ENCODE measurements at regions not wholly inside any gene's neighbourhood (a gene's known extent, or its start where the extent isn't known, plus 50 kb on each side); places are given as distances from the start of the nearest gene placed in this dataset.

GRCh38 chr3:28067014-28067413, 174.4 kb upstream of the CMC1 start:
- Histone ChIP-seq H3K9ac (ENCODE audit: insufficient read depth in 1 of 2, low read depth in 2 of 2, low read length in 2 of 2) (no peak overlapping the region), H3K9me3 (replicated peaks; ENCODE audit: control insufficient read depth, insufficient read depth, low read depth, low read length) (no peaks in the 10 kb centered on the region), H4K20me1 (replicated peaks; ENCODE audit: control insufficient read depth, insufficient read depth, low read length) (no peaks in the 10 kb centered on the region), H3K4me2 (ENCODE audit: insufficient read depth, low read length) (no peak overlapping the region), H3K27ac (ENCODE audit: extremely low read depth, low read depth, low read length) (no peak overlapping the region), H3K4me1 (replicated peaks in 1 of 2; ENCODE audit: control insufficient read depth in 2 of 2, insufficient read depth in 2 of 2, low read length in 2 of 2) (no peaks in the 10 kb centered on the region), H3K27me3 (ENCODE audit: control insufficient read depth in 2 of 2, insufficient read depth in 2 of 2, low read length in 2 of 2) (no peaks in the 10 kb centered on the region), H3K9me1 (ENCODE audit: control insufficient read depth, insufficient read depth, low read length) (no peaks in the 10 kb centered on the region), H3K79me2 (ENCODE audit: control insufficient read depth, insufficient read depth, low read length) (no peaks in the 10 kb centered on the region), H2AFZ (ENCODE audit: low read depth, low read length) (no peak overlapping the region), H3K36me3 (ENCODE audit: control insufficient read depth, insufficient read depth, low read length) (no peaks in the 10 kb centered on the region), H3K4me3 (no peak overlapping the region)
- WGBS (ENCODE audit: insufficient coverage, low coverage, missing lambda C conversion rate), result 4% methylated on average over 2 of the region's 2 CpGs
- ATAC-seq, result no peak
- DNase-seq (ENCODE audit: extremely low read depth in 1 of 4, low spot score in 3 of 4), result no peak
- ChIA-PET CTCF (ENCODE audit: low intra/inter-chr PET ratio) (no interaction called here), POLR2A (interaction anchor here (0.5 kb wide), 1 partner anchor 1873 kb away, joined by 3 read pairs; no protein-coding TSS in a partner anchor)
- in situ Hi-C loops (cut with MboI), result no loop called here
- no TSS peak for BruUV-seq (replicated peaks)
- intact Hi-C loops (cut with micrococcal nuclease), result no loop called here
- FAIRE-seq, result no peak
- no peak for TF ChIP-seq TRIM25 (IDR thresholded peaks at IDR 0.05; ENCODE audit: borderline replicate concordance)
- TF ChIP-seq DMBX1 (CRISPR knock-in tag; IDR thresholded peaks at IDR 0.05; ENCODE audit: borderline replicate concordance), result no peak
- TF ChIP-seq ZNF232 (CRISPR knock-in tag; IDR thresholded peaks at IDR 0.05), result no peak
- TF ChIP-seq ZNF175 (CRISPR knock-in tag; IDR thresholded peaks at IDR 0.05; ENCODE audit: low read depth), result no peak
- no peak for TF ChIP-seq TCFL5 (CRISPR knock-in tag; conservative IDR thresholded peaks at IDR 0.05)
- TF ChIP-seq, protein P1, sequence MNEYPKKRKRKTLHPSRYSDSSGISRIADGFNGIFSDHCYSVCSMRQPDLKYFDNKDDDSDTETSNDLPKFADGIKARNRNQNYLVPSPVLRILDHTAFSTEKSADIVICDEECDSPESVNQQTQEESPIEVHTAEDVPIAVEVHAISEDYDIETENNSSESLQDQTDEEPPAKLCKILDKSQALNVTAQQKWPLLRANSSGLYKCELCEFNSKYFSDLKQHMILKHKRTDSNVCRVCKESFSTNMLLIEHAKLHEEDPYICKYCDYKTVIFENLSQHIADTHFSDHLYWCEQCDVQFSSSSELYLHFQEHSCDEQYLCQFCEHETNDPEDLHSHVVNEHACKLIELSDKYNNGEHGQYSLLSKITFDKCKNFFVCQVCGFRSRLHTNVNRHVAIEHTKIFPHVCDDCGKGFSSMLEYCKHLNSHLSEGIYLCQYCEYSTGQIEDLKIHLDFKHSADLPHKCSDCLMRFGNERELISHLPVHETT (CRISPR knock-in tag; conservative IDR thresholded peaks at IDR 0.05 in 1 of 2, IDR thresholded peaks at IDR 0.05 in 1 of 2), result no peak
- no peak for TF ChIP-seq THRAP3 (IDR thresholded peaks at IDR 0.05; ENCODE audit: borderline replicate concordance)
- TF ChIP-seq ZNF764 (CRISPR knock-in tag; IDR thresholded peaks at IDR 0.05; ENCODE audit: low read depth), result no peak
- TF ChIP-seq, protein P2, sequence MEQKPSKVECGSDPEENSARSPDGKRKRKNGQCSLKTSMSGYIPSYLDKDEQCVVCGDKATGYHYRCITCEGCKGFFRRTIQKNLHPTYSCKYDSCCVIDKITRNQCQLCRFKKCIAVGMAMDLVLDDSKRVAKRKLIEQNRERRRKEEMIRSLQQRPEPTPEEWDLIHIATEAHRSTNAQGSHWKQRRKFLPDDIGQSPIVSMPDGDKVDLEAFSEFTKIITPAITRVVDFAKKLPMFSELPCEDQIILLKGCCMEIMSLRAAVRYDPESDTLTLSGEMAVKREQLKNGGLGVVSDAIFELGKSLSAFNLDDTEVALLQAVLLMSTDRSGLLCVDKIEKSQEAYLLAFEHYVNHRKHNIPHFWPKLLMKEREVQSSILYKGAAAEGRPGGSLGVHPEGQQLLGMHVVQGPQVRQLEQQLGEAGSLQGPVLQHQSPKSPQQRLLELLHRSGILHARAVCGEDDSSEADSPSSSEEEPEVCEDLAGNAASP (IDR thresholded peaks at IDR 0.05), result no peak
- no peak for TF ChIP-seq MBD1 (CRISPR knock-in tag; IDR thresholded peaks at IDR 0.05)
- no peak for TF ChIP-seq HSF4 (CRISPR knock-in tag; IDR thresholded peaks at IDR 0.05; ENCODE audit: borderline replicate concordance)
- TF ChIP-seq HCFC1 (IDR thresholded peaks at IDR 0.05; ENCODE audit: low read depth, low read length), result no peak
- TF ChIP-seq BRCA1 (IDR thresholded peaks at IDR 0.05), result no peak
- no peak for TF ChIP-seq BRCA1 (CRISPR knock-in tag; IDR thresholded peaks at IDR 0.05)
- no peak for TF ChIP-seq ZNF444 (CRISPR knock-in tag; IDR thresholded peaks at IDR 0.05)
- TF ChIP-seq MECOM (CRISPR knock-in tag; IDR thresholded peaks at IDR 0.05), result no peak
- TF ChIP-seq CBX5 (IDR thresholded peaks at IDR 0.05; ENCODE audit: borderline replicate concordance, low read depth), result no peak

Measured in K562 (cell line).